Mucosa of rectum (tissue), 2 donors: ENCODE measurements at regions not wholly inside any gene's neighbourhood (a gene's known extent, or its start where the extent isn't known, plus 50 kb on each side); places are given as distances from the start of the nearest gene placed in this dataset.

Experiments
- H3K27ac ChIP-seq, 2 donors: one replicate each; pipeline ENCODE4 v1.7.0; 2013; ENCODE audit warnings: inconsistent platforms in 2 of 2, low read depth in 2 of 2, low read length in 2 of 2
- H3K27me3 ChIP-seq, 2 donors: one replicate each; pipeline ENCODE4 v1.7.0; 2013; ENCODE audit warnings: low read length in 2 of 2; ENCODE audit not compliant: control insufficient read depth in 2 of 2, insufficient read depth in 2 of 2
- H3K36me3 ChIP-seq, 2 donors: one replicate each; pipeline ENCODE4 v1.7.0; 2013; ENCODE audit warnings: low read length in 2 of 2; ENCODE audit not compliant: control insufficient read depth in 2 of 2, insufficient read depth in 2 of 2
- H3K4me1 ChIP-seq, 2 donors: one replicate each; pipeline ENCODE4 v1.7.0; 2013; ENCODE audit warnings: low read length in 2 of 2, mild to moderate bottlenecking in 1 of 2; ENCODE audit not compliant: control insufficient read depth in 2 of 2, insufficient read depth in 2 of 2
- H3K4me3 ChIP-seq, 2 donors: one replicate each; pipeline ENCODE4 v1.7.0; 2013; ENCODE audit warnings: low read length in 2 of 2
- H3K9ac ChIP-seq, 2 donors: one replicate each; pipeline ENCODE4 v1.7.0; 2013; ENCODE audit warnings: low read length in 2 of 2, low read depth in 1 of 2, mild to moderate bottlenecking in 1 of 2
- H3K9me3 ChIP-seq, 2 donors: one replicate each; pipeline ENCODE4 v1.7.0; 2013; ENCODE audit warnings: low read length in 2 of 2; ENCODE audit not compliant: control insufficient read depth in 2 of 2
- donor health status: healthy.
- donor health status: Normal muscosa, but diverticular disease.

- Histone ChIP-seq H3K9me3 (no peaks in the 10 kb centered on the region), H3K36me3 (no peaks in the 10 kb centered on the region), H3K4me3 (no peak overlapping the region), H3K4me1 (no peaks in the 10 kb centered on the region), H3K9ac (no peak overlapping the region), H3K27me3 (no peaks in the 10 kb centered on the region), H3K27ac (no peak overlapping the region)
Measured at GRCh38 chr2:167702227-167702626, 545.2 kb downstream of the STK39 start.

- no peaks in the 10 kb centered on the region for H3K36me3 ChIP-seq
- H3K27ac ChIP-seq, result no peak overlapping the region
- H3K9ac ChIP-seq, result no peak overlapping the region
- H3K27me3 ChIP-seq, result no peaks in the 10 kb centered on the region
- no peaks in the 10 kb centered on the region for H3K4me1 ChIP-seq
- no peaks in the 10 kb centered on the region for H3K9me3 ChIP-seq
- H3K4me3 ChIP-seq, result no peak overlapping the region
Measured at GRCh38 chr2:167701651-167702050, 545.7 kb downstream of the STK39 start.

- H3K27ac ChIP-seq, result no peak overlapping the region
- no peaks in the 10 kb centered on the region for H3K36me3 ChIP-seq
- no peak overlapping the region for H3K4me3 ChIP-seq
- H3K27me3 ChIP-seq, result no peaks in the 10 kb centered on the region
- no peak overlapping the region for H3K9ac ChIP-seq
- H3K9me3 ChIP-seq, result no peaks in the 10 kb centered on the region
- no peaks in the 10 kb centered on the region for H3K4me1 ChIP-seq
Measured at GRCh38 chr2:167697948-167698347, 549.4 kb downstream of the STK39 start.

- H3K36me3 ChIP-seq, result no peaks in the 10 kb centered on the region
- no peak overlapping the region for H3K9ac ChIP-seq
- H3K27me3 ChIP-seq, result no peaks in the 10 kb centered on the region
- H3K4me3 ChIP-seq, result no peak overlapping the region
- H3K4me1 ChIP-seq, result no peaks in the 10 kb centered on the region
- no peak overlapping the region for H3K27ac ChIP-seq
- no peaks in the 10 kb centered on the region for H3K9me3 ChIP-seq
Measured at GRCh38 chr2:167697194-167697593, 550.2 kb downstream of the STK39 start.

GRCh38 chr2:167692936-167693335, 554.5 kb downstream of the STK39 start:
- no peaks in the 10 kb centered on the region for H3K9me3 ChIP-seq
- H3K27ac ChIP-seq, result no peak overlapping the region
- H3K9ac ChIP-seq, result no peak overlapping the region
- H3K4me3 ChIP-seq, result no peak overlapping the region
- no peaks in the 10 kb centered on the region for H3K4me1 ChIP-seq
- no peaks in the 10 kb centered on the region for H3K36me3 ChIP-seq
- no peaks in the 10 kb centered on the region for H3K27me3 ChIP-seq

- H3K9ac ChIP-seq, result no peak overlapping the region
- H3K27me3 ChIP-seq, result no peaks in the 10 kb centered on the region
- no peaks in the 10 kb centered on the region for H3K36me3 ChIP-seq
- no peak overlapping the region for H3K4me3 ChIP-seq
- H3K27ac ChIP-seq, result no peak overlapping the region
- H3K4me1 ChIP-seq, result no peaks in the 10 kb centered on the region
- no peaks in the 10 kb centered on the region for H3K9me3 ChIP-seq
Measured at GRCh38 chr2:167692191-167692590, 555.2 kb downstream of the STK39 start.

- Histone ChIP-seq H3K9ac (no peak overlapping the region), H3K27me3 (no peaks in the 10 kb centered on the region), H3K4me3 (no peak overlapping the region), H3K27ac (no peak overlapping the region), H3K4me1 (no peaks in the 10 kb centered on the region), H3K9me3 (no peaks in the 10 kb centered on the region), H3K36me3 (no peaks in the 10 kb centered on the region)
Measured at GRCh38 chr2:167689444-167689843, 558.0 kb downstream of the STK39 start.

GRCh38 chr2:167686691-167687090, 560.7 kb downstream of the STK39 start:
- Histone ChIP-seq H3K36me3 (no peaks in the 10 kb centered on the region), H3K27me3 (no peaks in the 10 kb centered on the region), H3K4me1 (no peaks in the 10 kb centered on the region), H3K27ac (no peak overlapping the region), H3K9ac (no peak overlapping the region), H3K9me3 (no peaks in the 10 kb centered on the region), H3K4me3 (no peak overlapping the region)

GRCh38 chr2:167681234-167682015, 566.0 kb downstream of the STK39 start:
- Histone ChIP-seq H3K9me3 (no peaks in the 10 kb centered on the region), H3K4me1 (no peaks in the 10 kb centered on the region), H3K27ac (no peak overlapping the region), H3K9ac (no peak overlapping the region), H3K4me3 (no peak overlapping the region), H3K27me3 (no peaks in the 10 kb centered on the region), H3K36me3 (no peaks in the 10 kb centered on the region)

- no peaks in the 10 kb centered on the region for H3K27me3 ChIP-seq
- H3K4me1 ChIP-seq, result no peaks in the 10 kb centered on the region
- H3K36me3 ChIP-seq, result no peaks in the 10 kb centered on the region
- H3K9me3 ChIP-seq, result no peaks in the 10 kb centered on the region
- H3K27ac ChIP-seq, result no peak overlapping the region
- no peak overlapping the region for H3K4me3 ChIP-seq
- H3K9ac ChIP-seq, result no peak overlapping the region
Measured at GRCh38 chr2:167678158-167678557, 569.2 kb downstream of the STK39 start.
